ENCODE measurements at regions not wholly inside any gene's neighbourhood (a gene's known extent, or its start where the extent isn't known, plus 50 kb on each side); places are given as distances from the start of the nearest gene placed in this dataset.

GRCh38 chr11:97862021-97862420 lies 1158.7 kb upstream of the CNTN5 start:
- no peak for TF ChIP-seq CTCF (IDR thresholded peaks at IDR 0.05)
- no peak for TF ChIP-seq POLR2A (IDR thresholded peaks at IDR 0.05)

Data from Peyer's patch (tissue), 4 donors.